Hematopoietic multipotent progenitor cell (in vitro differentiated cells): ENCODE measurements at regions not wholly inside any gene's neighbourhood (a gene's known extent, or its start where the extent isn't known, plus 50 kb on each side); places are given as distances from the start of the nearest gene placed in this dataset.

Source experiments
- DNase-seq, 3 donors: peaks; one replicate each; pipeline ENCODE4 v3.0.0-alpha.2; 2011 to 2015; ENCODE audit warnings: low read depth in 2 of 3, low spot score in 2 of 3

- no peak for DNase-seq
Measured at GRCh38 chr10:2478656-2479055, 588.7 kb upstream of the PFKP start.

GRCh38 chr10:2476812-2477553 lies 590.4 kb upstream of the PFKP start:
- DNase-seq: no peak

GRCh38 chr10:2476218-2476811 lies 591.0 kb upstream of the PFKP start:
- DNase-seq: no peak

GRCh38 chr10:2475711-2476217 lies 591.6 kb upstream of the PFKP start:
- DNase-seq: no peak

- no peak for DNase-seq
Measured at GRCh38 chr10:2471811-2472210, 595.5 kb upstream of the PFKP start.

- DNase-seq: no peak
Measured at GRCh38 chr10:2469802-2470201, 597.5 kb upstream of the PFKP start.

- no peak for DNase-seq
Measured at GRCh38 chr10:2464483-2464882, 602.9 kb upstream of the PFKP start.

GRCh38 chr10:2463316-2463715 lies 604.0 kb upstream of the PFKP start:
- no peak for DNase-seq

GRCh38 chr10:2462581-2462980 lies 604.8 kb upstream of the PFKP start:
- no peak for DNase-seq

GRCh38 chr10:2460812-2461211 lies 606.5 kb upstream of the PFKP start:
- no peak for DNase-seq

GRCh38 chr10:2459713-2460112 lies 607.6 kb upstream of the PFKP start:
- DNase-seq: no peak

GRCh38 chr10:2456834-2457233 lies 610.5 kb upstream of the PFKP start:
- DNase-seq: no peak

GRCh38 chr10:2445370-2445769 lies 622.0 kb upstream of the PFKP start:
- DNase-seq: no peak

GRCh38 chr10:2439983-2440382 lies 627.4 kb upstream of the PFKP start:
- no peak for DNase-seq

GRCh38 chr10:2439000-2439399 lies 628.3 kb upstream of the PFKP start:
- DNase-seq: no peak

- DNase-seq: no peak
Measured at GRCh38 chr10:2438248-2438939, 629.0 kb upstream of the PFKP start.

- DNase-seq: no peak
Measured at GRCh38 chr10:2436933-2437332, 630.4 kb upstream of the PFKP start.

- no peak for DNase-seq
Measured at GRCh38 chr10:2431961-2432360, 635.4 kb upstream of the PFKP start.

- no peak for DNase-seq
Measured at GRCh38 chr10:2427412-2427811, 639.9 kb upstream of the PFKP start.

GRCh38 chr10:2425320-2425719 lies 642.0 kb upstream of the PFKP start:
- no peak for DNase-seq

- DNase-seq: no peak
Measured at GRCh38 chr10:2414562-2414961, 652.8 kb upstream of the PFKP start.

- no peak for DNase-seq
Measured at GRCh38 chr10:2414039-2414438, 653.3 kb upstream of the PFKP start.
